Keratinocyte (primary cell): ENCODE measurements at regions not wholly inside any gene's neighbourhood (a gene's known extent, or its start where the extent isn't known, plus 50 kb on each side); places are given as distances from the start of the nearest gene placed in this dataset.

Experiments used
- DNase-seq: peaks from one replicate; pipeline ENCODE4 v3.0.0-alpha.2; 2011; ENCODE audit warnings: low read depth, missing footprints, low spot score
- FAIRE-seq: peaks from 2 replicates; lab custom pipeline; 2011; peaks lifted over from hg19 to GRCh38; lab: Jason Lieb, UNC
- H2AFZ ChIP-seq: 2 replicates; pipeline ENCODE4 v1.6.0; 2012; ENCODE audit warnings: low read length, control low read depth, inconsistent platforms; ENCODE audit not compliant: control insufficient read depth
- H3K27ac ChIP-seq: 2 replicates; pipeline ENCODE4 v1.5.1; 2011; ENCODE audit warnings: low read length; ENCODE audit not compliant: control insufficient read depth, insufficient read depth
- H3K27me3 ChIP-seq: 3 replicates; pipeline ENCODE4 v1.6.0; 2011; ENCODE audit warnings: low read length; ENCODE audit not compliant: control insufficient read depth, insufficient read depth; ENCODE audit errors: extremely low read depth
- H3K36me3 ChIP-seq, 2 experiments: 2 replicates in 1 of 2; 3 replicates in 1 of 2; pipeline ENCODE4 v1.5.1; 2011; ENCODE audit warnings: low read length in 2 of 2, mild to moderate bottlenecking in 1 of 2; ENCODE audit not compliant: control insufficient read depth in 2 of 2, insufficient read depth in 2 of 2; ENCODE audit errors: extremely low read depth in 1 of 2
- H3K4me1 ChIP-seq: 3 replicates; pipeline ENCODE4 v1.5.1; 2011; ENCODE audit warnings: low read length; ENCODE audit not compliant: control insufficient read depth, insufficient read depth; ENCODE audit errors: extremely low read depth
- H3K4me2 ChIP-seq: 3 replicates; pipeline ENCODE4 v1.6.0; 2011; ENCODE audit warnings: low read depth, low read length; ENCODE audit not compliant: control insufficient read depth, insufficient read depth; ENCODE audit errors: extremely low read depth
- H3K4me3 ChIP-seq, 3 experiments: fragments of 200-600 bp in 1 of 3; sonication (generic) in 1 of 3; 2 replicates in 2 of 3; 3 replicates in 1 of 3; pipeline ENCODE4 v1.5.1; 2011 to 2016; ENCODE audit warnings: low read length in 3 of 3, mild to moderate bottlenecking in 3 of 3, control low read depth in 2 of 3, inconsistent platforms in 1 of 3, low read depth in 1 of 3, mixed read lengths in 1 of 3, mixed run types in 1 of 3, moderate library complexity in 1 of 3; ENCODE audit not compliant: control insufficient read depth in 2 of 3, insufficient read depth in 2 of 3; ENCODE audit errors: extremely low read depth in 1 of 3
- H3K79me2 ChIP-seq: 2 replicates; pipeline ENCODE4 v1.6.0; 2012; ENCODE audit warnings: low read length; ENCODE audit not compliant: control insufficient read depth, insufficient read depth
- H3K9ac ChIP-seq: 3 replicates; pipeline ENCODE4 v1.6.0; 2011; ENCODE audit warnings: low read length; ENCODE audit not compliant: control insufficient read depth, insufficient read depth; ENCODE audit errors: extremely low read depth
- H3K9me1 ChIP-seq: 3 replicates; pipeline ENCODE4 v1.6.0; 2011; ENCODE audit warnings: low read length; ENCODE audit not compliant: control insufficient read depth, insufficient read depth; ENCODE audit errors: extremely low read depth
- H3K9me3 ChIP-seq: 2 replicates; pipeline ENCODE4 v1.5.1; 2012; ENCODE audit warnings: low read depth, low read length; ENCODE audit not compliant: control insufficient read depth
- H4K20me1 ChIP-seq: 3 replicates; pipeline ENCODE4 v1.6.0; 2011; ENCODE audit warnings: low read length; ENCODE audit not compliant: control insufficient read depth, insufficient read depth; ENCODE audit errors: extremely low read depth
- EZH2 ChIP-seq: IDR thresholded peaks from one replicate; pipeline ENCODE4 v1.6.1; 2012; ENCODE audit warnings: inconsistent platforms, mild to moderate bottlenecking, low read length, moderate library complexity
- dilution Hi-C: fragments of 300-500 bp; cut with MboI; formaldehyde crosslinking; loops from one replicate; pipeline ENCODE4 v1.7.0; 2020; ENCODE audit warnings: low sequenced_read_pairs; ENCODE audit not compliant: extremely low pct_ligation_motif_present
- TF ChIP-seq, protein P1 (sequence below), 3 experiments: IDR thresholded peaks in 1 of 3; conservative IDR thresholded peaks in 1 of 3; optimal IDR thresholded peaks in 1 of 3; 2 replicates in 2 of 3; 3 replicates in 1 of 3; pipeline versions ENCODE3 to v1.5.1; 2011; ENCODE audit warnings: low read length in 3 of 3, mild to moderate bottlenecking in 3 of 3, moderate library complexity in 2 of 3, control low read depth in 1 of 3, inconsistent platforms in 1 of 3; ENCODE audit not compliant: insufficient read depth in 2 of 3; ENCODE audit errors: extremely low read depth in 1 of 3

- TF ChIP-seq EZH2, result no peak
- dilution Hi-C loops, result no loop called here
- H3K9me1 ChIP-seq, result no peaks in the 10 kb centered on the region
Measured at GRCh38 chr1:61623852-61624251, 101.1 kb downstream of the TM2D1 start.

GRCh38 chr1:61620536-61620935 lies 104.4 kb downstream of the TM2D1 start:
- DNase-seq, result no peak
- H3K9ac ChIP-seq, result no peak overlapping the region
- dilution Hi-C loops, result no loop called here

More at GRCh38 chr1:61623852-61624251, 101.1 kb downstream of the TM2D1 start:
- Histone ChIP-seq H3K9ac (no peak overlapping the region), H3K9me3 (no peaks in the 10 kb centered on the region), H3K4me1 (peaks cover 2% of the 10 kb centered on the region), H3K36me3 (no peaks in the 10 kb centered on the region), H2AFZ (no peak overlapping the region), H3K27me3 (no peaks in the 10 kb centered on the region), H3K79me2 (no peaks in the 10 kb centered on the region), H4K20me1 (no peaks in the 10 kb centered on the region), H3K4me3 (no peak overlapping the region), H3K27ac (no peak overlapping the region), H3K4me2 (no peak overlapping the region)
- FAIRE-seq (no peak), DNase-seq (no peak)

More at GRCh38 chr1:61620536-61620935, 104.4 kb downstream of the TM2D1 start:
- Histone ChIP-seq H3K4me1 (peaks cover 8% of the 10 kb centered on the region), H3K79me2 (no peaks in the 10 kb centered on the region), H3K9me3 (no peaks in the 10 kb centered on the region), H3K27ac (no peak overlapping the region), H3K4me2 (no peak overlapping the region), H4K20me1 (no peaks in the 10 kb centered on the region), H3K9me1 (no peaks in the 10 kb centered on the region), H3K27me3 (no peaks in the 10 kb centered on the region), H3K4me3 (no peak overlapping the region), H2AFZ (no peak overlapping the region), H3K36me3 (no peaks in the 10 kb centered on the region)
- TF ChIP-seq, protein P1, sequence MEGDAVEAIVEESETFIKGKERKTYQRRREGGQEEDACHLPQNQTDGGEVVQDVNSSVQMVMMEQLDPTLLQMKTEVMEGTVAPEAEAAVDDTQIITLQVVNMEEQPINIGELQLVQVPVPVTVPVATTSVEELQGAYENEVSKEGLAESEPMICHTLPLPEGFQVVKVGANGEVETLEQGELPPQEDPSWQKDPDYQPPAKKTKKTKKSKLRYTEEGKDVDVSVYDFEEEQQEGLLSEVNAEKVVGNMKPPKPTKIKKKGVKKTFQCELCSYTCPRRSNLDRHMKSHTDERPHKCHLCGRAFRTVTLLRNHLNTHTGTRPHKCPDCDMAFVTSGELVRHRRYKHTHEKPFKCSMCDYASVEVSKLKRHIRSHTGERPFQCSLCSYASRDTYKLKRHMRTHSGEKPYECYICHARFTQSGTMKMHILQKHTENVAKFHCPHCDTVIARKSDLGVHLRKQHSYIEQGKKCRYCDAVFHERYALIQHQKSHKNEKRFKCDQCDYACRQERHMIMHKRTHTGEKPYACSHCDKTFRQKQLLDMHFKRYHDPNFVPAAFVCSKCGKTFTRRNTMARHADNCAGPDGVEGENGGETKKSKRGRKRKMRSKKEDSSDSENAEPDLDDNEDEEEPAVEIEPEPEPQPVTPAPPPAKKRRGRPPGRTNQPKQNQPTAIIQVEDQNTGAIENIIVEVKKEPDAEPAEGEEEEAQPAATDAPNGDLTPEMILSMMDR (optimal IDR thresholded peaks at IDR 0.05 in 1 of 3, IDR thresholded peaks at IDR 0.05 in 1 of 3, conservative IDR thresholded peaks at IDR 0.05 in 1 of 3; ENCODE audit: extremely low read depth in 1 of 3, insufficient read depth in 2 of 3, low read length in 3 of 3), result no peak
- no peak for TF ChIP-seq EZH2
- FAIRE-seq, result no peak
